Globus pallidus (tissue), 1 donor: ENCODE measurements at regions not wholly inside any gene's neighbourhood (a gene's known extent, or its start where the extent isn't known, plus 50 kb on each side); places are given as distances from the start of the nearest gene placed in this dataset.

Source experiments
- DNase-seq: peaks from one replicate; pipeline ENCODE4 v3.0.0-alpha.2; 2015; ENCODE audit warnings: low spot score

GRCh38 chr2:138441916-138442315, 59.7 kb upstream of the SPOPL start:
- no peak for DNase-seq

GRCh38 chr2:138444411-138444810, 57.2 kb upstream of the SPOPL start:
- DNase-seq, result no peak

- DNase-seq, result no peak
These were observed 56.3 kb upstream of the SPOPL start for GRCh38 chr2:138445227-138445626.

- no peak for DNase-seq
These were observed 55.5 kb upstream of the SPOPL start for GRCh38 chr2:138446043-138446442.

GRCh38 chr2:138447889-138448570, 53.5 kb upstream of the SPOPL start:
- no peak for DNase-seq
